Neutrophil (primary cell): ENCODE measurements at regions not wholly inside any gene's neighbourhood (a gene's known extent, or its start where the extent isn't known, plus 50 kb on each side); places are given as distances from the start of the nearest gene placed in this dataset.

Experiments
- H3K27ac ChIP-seq: fragments of 200-600 bp; sonication (generic); 2 replicates; pipeline ENCODE4 v1.5.1; 2016; ENCODE audit warnings: mild to moderate bottlenecking, moderate library complexity
- H3K27me3 ChIP-seq: fragments of 200-600 bp; sonication (generic); 2 replicates; pipeline ENCODE4 v1.6.0; 2016; ENCODE audit warnings: mild to moderate bottlenecking
- H3K36me3 ChIP-seq: fragments of 200-600 bp; sonication (generic); 2 replicates; pipeline ENCODE4 v1.5.1; 2017
- H3K4me1 ChIP-seq, 2 experiments: fragments of 200-600 bp in 1 of 2; sonication (generic) in 1 of 2; 1 replicate in 1 of 2; 2 replicates in 1 of 2; pipeline versions ENCODE4 v1.5.1 to v1.6.1; 2013 to 2016; ENCODE audit warnings: low read depth in 1 of 2, low read length in 1 of 2, mild to moderate bottlenecking in 1 of 2, moderate library complexity in 1 of 2; ENCODE audit not compliant: control insufficient read depth in 1 of 2, insufficient read depth in 1 of 2
- H3K4me3 ChIP-seq, 2 experiments: fragments of 200-600 bp in 1 of 2; sonication (generic) in 1 of 2; 1 replicate in 1 of 2; 2 replicates in 1 of 2; pipeline ENCODE4 v1.5.1; 2013 to 2016; ENCODE audit warnings: low read depth in 1 of 2, low read length in 1 of 2, mild to moderate bottlenecking in 1 of 2, moderate library complexity in 1 of 2
- H3K9me3 ChIP-seq: fragments of 200-600 bp; sonication (generic); 2 replicates; pipeline ENCODE4 v1.5.1; 2016
- TF ChIP-seq, protein P1 (sequence below): fragments of 200-600 bp; sonication (generic); IDR thresholded peaks from 2 replicates; pipeline ENCODE4 v1.5.1; 2016; ENCODE audit warnings: antibody characterized with exemption

DNA sequence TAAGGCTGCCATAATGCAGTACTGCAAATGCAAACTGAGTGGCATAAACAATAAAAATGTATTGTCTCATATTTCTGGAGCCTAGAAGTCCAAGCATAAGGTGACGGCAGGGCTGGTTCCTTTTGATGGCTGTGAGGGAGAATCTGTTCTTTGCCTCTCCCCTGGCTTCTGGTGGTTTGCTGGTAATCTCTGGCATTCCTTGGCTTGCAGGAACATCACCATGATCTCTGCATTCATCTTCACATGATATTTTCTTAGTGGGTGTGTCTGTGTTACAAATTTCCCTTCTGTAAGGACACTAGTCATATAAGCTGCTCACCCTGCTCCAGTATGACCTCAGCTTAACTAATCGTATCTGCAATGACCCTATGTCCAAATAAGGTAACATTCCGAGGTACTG lies 1104.2 kb upstream of the CITED2 start:
- TF ChIP-seq, protein P1, sequence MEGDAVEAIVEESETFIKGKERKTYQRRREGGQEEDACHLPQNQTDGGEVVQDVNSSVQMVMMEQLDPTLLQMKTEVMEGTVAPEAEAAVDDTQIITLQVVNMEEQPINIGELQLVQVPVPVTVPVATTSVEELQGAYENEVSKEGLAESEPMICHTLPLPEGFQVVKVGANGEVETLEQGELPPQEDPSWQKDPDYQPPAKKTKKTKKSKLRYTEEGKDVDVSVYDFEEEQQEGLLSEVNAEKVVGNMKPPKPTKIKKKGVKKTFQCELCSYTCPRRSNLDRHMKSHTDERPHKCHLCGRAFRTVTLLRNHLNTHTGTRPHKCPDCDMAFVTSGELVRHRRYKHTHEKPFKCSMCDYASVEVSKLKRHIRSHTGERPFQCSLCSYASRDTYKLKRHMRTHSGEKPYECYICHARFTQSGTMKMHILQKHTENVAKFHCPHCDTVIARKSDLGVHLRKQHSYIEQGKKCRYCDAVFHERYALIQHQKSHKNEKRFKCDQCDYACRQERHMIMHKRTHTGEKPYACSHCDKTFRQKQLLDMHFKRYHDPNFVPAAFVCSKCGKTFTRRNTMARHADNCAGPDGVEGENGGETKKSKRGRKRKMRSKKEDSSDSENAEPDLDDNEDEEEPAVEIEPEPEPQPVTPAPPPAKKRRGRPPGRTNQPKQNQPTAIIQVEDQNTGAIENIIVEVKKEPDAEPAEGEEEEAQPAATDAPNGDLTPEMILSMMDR = no peak
- H3K27ac ChIP-seq = no peak overlapping the region
- H3K4me1 ChIP-seq = no peaks in the 10 kb centered on the region
- no peak overlapping the region for H3K4me3 ChIP-seq
- no peaks in the 10 kb centered on the region for H3K27me3 ChIP-seq
- no peaks in the 10 kb centered on the region for H3K9me3 ChIP-seq
- H3K36me3 ChIP-seq = no peaks in the 10 kb centered on the region

DNA sequence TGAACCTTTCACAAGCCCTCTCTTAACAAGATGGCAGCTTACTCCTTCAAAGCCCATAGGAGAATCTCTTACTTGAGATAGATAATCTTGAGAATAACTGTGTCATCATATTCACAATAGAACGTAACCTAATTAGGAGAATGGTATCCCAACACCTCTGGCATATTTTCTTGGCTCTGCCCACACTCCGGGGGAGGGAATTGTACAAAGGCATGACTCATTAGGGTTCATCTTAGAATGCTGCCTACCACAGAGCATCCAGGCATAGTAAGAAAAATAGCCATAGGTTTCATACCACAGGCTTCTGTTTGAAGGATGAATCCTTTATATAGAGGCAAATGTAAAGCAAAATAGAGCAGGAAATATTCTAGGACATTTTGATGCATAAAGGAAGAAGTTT lies 1100.6 kb upstream of the CITED2 start:
- Histone ChIP-seq H3K4me1 (no peaks in the 10 kb centered on the region), H3K9me3 (no peaks in the 10 kb centered on the region), H3K4me3 (no peak overlapping the region), H3K36me3 (no peaks in the 10 kb centered on the region), H3K27me3 (no peaks in the 10 kb centered on the region), H3K27ac (no peak overlapping the region)
- TF ChIP-seq, protein P1 = no peak

DNA sequence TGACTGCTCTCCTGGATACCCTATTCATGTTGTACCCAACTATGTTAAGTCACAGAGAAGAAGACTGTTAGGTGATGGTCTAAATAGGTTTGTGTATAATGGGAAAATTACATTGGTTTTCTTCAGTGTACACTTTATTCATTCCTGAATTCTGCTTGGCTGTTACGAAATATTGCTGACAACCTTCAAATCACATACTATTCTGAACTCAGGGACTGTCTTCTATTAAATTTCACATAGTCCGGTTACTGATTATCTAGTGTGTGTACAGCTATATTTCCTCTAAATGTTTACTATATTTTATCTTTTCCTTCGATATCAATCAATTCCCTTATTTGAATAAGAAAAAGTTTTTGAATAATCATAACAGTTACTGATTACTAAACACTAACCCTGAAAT lies 1090.3 kb upstream of the CITED2 start:
- H3K36me3 ChIP-seq = no peaks in the 10 kb centered on the region
- H3K4me3 ChIP-seq = no peak overlapping the region
- no peaks in the 10 kb centered on the region for H3K27me3 ChIP-seq
- H3K9me3 ChIP-seq = no peaks in the 10 kb centered on the region
- H3K4me1 ChIP-seq = no peaks in the 10 kb centered on the region
- TF ChIP-seq, protein P1 = no peak
- no peak overlapping the region for H3K27ac ChIP-seq

DNA sequence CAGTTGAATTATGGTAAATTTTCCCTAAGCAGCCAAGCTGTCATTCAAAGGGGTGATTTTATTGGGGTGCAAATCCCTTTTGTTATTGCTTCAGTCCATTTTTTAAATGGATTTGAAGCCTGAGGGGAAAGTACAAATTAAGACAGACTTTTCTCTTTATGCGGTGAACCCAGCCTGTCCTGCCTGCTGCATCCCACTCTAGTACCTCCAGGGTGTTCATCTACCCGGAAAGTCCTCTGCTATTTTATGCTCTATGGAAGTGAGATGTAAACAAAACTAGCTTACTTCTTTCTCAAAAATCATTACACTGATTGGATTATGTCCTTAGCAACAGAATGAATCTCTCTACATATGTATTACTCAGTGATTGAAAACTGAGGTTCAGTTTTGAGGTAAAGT lies 1088.9 kb upstream of the CITED2 start:
- Histone ChIP-seq H3K36me3 (no peaks in the 10 kb centered on the region), H3K27ac (no peak overlapping the region), H3K9me3 (no peaks in the 10 kb centered on the region), H3K27me3 (no peaks in the 10 kb centered on the region), H3K4me3 (no peak overlapping the region), H3K4me1 (no peaks in the 10 kb centered on the region)
- TF ChIP-seq, protein P1 = no peak

DNA sequence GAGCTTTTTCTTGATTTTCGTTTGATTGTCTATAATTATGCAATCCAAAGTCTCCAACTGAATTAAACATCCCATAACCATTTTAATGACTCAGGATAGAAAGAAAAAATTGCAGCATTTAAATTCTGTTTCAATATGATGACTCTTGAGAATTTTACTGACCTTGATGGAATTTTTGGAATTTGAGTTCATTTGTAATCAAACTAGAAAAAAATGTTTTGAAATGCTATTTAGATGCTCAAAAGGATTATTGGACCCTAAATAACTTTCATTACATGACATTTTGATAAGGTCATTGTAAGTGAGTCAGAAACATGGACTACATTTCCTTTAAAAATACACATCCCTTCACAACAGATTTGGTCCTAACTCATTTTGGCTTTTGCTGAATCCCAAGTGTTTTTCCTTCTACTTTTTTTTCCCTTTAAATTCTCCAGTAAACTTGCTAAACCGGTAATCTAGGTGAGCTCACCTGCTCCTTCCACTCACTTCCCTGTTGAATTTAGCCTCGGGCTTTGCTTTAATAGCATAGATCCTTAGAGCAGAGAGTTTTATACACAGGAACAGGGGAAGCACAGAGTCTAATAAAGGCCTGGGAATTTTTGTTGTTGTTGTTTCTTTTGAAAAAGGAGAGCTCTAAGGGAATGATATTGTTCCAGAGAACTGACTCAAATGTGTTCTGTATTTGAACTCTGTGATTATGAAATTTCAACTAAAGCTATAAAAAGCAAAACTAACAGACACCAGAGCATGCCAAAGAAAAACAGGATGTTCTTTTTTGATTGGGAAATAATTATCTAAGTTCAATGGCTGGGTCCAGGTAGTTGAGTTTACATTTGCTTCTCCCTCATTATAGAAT lies 1088.2 kb upstream of the CITED2 start:
- Histone ChIP-seq H3K9me3 (no peaks in the 10 kb centered on the region), H3K4me3 (no peak overlapping the region), H3K36me3 (no peaks in the 10 kb centered on the region), H3K27me3 (no peaks in the 10 kb centered on the region), H3K27ac (no peak overlapping the region), H3K4me1 (no peaks in the 10 kb centered on the region)
- TF ChIP-seq, protein P1 = no peak
